Activated CD8-positive, alpha-beta memory T cell treated with anti-CD3 and anti-CD28 coated beads for 48 hours (primary cell): ENCODE measurements at regions not wholly inside any gene's neighbourhood (a gene's known extent, or its start where the extent isn't known, plus 50 kb on each side); places are given as distances from the start of the nearest gene placed in this dataset.

Experiments
- DNase-seq, 3 experiments: peaks; one replicate each; pipeline ENCODE4 v3.0.0-alpha.2; 2020; ENCODE audit warnings: low read depth in 2 of 3, low spot score in 2 of 3

- no peak for DNase-seq
Observed at GRCh38 chr6:166014966-166015365, 152.7 kb downstream of the TBXT start.

DNA sequence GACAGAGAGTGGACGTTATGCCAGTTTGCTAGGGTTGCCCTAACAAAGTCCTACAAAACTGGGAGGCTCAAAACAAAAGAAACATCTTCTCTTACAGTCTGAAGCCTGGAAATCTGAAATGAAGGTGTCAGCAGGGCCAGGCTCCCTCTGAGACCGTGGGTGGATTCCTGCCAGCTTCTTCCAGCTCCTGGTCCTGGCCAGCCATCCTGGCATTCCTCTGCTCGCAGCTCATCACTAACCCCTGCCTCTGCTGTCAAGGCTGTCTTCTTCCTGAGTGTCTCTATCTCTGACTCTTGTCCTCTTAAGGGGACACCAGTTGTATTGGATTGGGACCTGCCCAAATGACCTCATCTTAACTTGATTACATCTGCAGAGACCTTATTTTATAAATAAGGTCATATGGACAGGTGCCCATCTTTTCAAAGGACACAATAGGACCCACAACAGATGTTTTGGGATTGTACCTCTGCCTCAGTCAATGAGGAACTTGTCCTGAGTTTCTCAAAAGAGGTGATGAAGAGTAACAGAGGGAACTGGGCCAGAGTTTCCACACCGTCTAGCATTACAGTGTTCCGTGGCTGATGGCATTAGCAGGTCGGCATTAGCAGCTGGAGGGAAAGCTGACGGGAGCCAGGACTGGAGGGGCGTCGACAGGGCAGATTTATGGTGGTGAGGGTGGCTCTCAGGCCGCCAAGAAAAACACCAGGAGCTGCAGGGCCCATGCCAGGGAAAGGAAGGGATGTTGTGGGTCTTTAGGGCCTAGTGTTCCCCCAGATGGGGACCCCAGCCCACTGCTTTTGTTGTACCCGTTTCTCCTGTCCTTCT is 157.3 kb downstream of the TBXT start:
- DNase-seq = no peak

DNA sequence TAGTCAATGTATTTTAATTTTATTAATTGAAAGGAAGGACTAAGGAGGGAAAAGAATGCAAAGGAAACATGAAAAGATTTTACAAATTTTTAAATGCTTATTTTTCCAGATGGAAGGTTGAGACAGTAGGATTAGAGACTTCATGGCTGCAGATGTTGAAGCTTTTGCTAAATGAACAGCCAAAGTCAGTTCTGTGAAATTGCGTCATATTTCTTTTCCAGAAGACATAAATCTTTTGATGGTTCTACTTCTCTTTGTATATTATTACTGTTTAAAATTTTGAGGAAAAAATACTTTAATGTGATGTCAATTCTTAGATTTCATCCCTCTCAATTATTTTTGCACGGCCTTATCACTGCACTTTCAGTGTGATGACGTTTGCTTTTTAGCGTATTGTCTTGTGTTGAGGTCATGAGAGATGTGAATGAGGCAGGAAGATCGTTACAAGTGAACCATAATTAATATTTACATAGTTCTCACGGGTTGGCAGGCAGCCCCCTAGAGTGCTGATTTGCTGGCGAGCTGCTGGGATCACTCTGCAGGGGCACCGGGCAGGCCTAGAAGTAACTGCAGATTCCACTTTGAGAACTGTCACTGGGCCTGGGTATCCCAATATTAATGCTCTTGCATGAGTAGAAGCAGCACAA is 158.1 kb downstream of the TBXT start:
- no peak for DNase-seq

DNA sequence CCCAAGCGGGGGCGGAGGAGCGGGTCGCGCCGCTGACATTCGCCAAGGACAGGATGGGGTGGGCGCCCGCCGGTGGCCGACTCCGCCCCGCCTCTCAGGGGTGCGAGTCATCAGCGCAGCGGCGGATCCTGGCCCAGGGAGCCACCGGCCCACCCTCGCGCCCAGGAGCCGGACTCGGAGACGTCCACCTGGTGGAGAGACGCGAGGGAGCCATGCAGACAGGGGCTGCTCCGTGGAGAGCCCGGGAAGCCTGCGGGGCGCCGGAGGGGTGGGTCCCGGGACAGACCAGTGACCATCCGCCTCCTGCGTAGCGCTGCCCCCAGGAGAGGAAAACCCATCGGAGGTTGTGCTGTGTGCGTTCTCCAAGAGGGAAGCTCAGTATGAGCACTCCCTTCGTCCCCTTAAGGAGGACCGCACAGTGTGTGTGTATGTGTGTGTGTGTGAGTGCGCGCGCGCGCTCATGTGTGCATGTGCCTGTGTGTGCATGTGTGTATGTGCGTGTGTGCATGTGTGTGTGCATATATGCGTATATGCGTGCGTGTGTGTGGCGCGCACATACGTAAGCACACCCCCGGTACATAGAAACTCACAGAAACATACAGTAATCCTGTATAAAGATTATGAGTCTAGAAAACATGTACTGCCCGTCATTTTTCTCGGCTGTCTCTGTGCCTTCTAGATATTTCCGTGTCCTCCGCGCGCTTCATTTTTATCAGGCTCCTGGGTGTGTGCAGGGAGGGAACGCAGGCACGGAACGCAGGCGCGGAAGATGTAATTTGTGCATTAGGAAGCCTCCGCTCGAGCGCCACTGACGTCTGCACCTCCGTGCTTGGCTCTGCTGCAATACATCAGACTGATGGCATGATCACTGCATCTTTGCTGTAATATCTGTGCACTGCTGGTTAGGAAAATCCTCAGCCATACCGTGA is 158.9 kb downstream of the TBXT start:
- DNase-seq = no peak

- no peak for DNase-seq
Observed at GRCh38 chr6:166007349-166008263, 160.0 kb downstream of the TBXT start.

GRCh38 chr6:166006900-166007301 is 160.8 kb downstream of the TBXT start:
- DNase-seq = no peak

DNA sequence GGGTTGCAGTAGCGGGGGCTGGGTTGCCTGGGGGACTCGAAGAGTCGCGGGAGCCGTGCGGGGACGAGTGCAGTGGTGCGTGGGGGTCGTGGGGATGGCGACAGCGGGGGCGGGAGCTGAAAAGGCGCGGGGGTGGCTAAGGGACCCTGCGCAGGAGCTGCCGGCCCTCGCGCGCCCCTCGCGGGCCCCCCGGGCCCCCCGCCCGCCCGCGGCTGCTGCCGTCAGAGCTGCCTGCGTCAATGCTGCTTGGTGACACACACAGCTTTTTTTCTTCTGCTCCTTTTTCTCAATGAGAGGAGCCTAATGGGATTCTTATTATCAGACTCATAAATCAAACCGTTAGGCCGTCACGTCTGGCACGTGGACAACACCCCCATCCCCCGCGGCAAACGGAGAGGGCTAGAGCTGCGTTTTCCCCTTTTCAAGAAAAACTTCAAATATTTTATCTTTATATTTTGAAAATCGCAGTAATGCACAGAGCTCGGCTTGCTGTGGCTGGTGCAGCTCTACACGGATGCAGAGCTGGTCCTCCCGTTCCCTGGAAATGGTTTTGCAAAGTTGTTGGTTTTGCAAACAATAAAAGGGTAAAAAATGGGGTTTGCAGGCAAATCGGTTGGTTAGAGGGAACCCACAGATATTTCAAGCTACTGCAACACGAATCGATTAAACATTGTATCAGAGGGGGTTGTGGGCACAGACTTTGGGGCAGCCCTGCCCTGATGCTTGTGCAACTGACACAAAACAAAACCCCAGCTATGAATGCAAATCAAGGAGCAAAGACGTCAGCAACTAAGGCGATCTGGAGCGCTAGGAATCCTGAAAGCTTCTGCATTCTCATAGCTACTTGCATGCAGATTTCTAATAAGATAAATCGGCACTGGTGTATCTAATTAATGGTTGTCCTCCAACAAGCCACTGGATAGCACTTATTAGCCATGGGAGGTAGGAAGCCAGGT is 161.4 kb downstream of the TBXT start:
- no peak for DNase-seq

DNA sequence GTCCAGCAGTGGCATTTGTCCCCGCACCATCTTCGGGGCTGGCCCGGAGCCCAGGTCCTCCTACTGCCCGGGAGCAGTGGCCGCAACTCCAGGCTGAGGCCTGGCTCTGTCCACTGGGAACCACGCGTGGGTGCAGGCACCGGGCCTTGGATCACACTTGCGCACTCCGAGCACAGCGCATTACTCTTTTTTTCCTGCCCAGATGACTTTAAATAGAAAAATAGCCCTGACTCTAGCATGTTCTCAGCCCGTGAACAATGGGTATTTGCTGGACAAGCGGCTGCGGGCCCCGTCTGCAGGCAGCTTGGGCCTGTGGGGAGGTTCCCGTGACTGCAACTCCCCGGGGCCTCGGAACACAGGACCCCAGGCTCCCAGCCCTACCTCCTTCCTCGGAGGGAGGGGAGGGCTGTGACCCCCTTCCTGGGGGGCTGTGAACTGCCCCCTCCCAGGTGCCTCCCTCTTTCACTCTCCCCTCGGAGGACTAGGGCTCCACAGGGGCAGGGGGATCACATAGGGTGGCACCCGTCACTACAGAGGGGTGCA is 162.2 kb downstream of the TBXT start:
- DNase-seq = no peak

DNA sequence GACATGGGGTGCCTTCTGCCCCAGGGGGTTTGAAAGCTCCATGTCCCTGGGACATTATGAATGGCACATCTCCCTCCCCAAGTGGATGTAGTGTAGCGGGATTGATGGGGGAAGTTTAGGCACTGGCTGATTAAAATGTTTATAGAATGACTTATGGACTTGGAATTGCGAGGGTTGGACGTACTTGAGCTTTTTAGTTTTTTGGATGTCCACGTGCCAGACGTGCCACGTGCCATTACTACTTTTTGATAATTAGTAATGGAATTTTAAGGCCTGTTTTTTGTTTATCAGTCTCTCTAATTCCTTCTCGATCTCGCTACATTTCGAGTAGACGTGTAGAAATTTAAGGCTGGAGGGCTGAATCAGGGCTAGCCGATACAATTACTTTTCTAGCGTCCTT is 162.8 kb downstream of the TBXT start:
- DNase-seq = no peak

DNA sequence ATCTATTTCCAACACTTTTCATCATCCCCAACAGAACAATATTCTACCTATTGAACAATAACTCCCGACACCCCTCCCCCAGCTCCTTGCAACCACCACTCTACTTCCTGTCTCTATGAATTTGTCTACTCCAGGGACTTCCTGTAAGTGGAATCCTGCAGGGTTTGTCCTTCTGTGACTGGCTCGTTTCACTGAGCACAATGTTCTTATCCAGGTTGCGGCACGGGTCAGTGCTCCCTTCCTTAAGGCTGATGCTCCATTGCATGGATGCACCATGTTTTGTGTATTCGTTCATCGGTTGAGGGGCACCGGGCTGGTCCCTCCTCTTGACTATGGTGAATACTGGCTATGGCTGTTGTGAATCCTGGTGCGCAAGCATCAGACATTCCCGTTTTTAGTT is 163.2 kb downstream of the TBXT start:
- no peak for DNase-seq

GRCh38 chr6:166003569-166003968 is 164.1 kb downstream of the TBXT start:
- DNase-seq = no peak

- no peak for DNase-seq
Observed at GRCh38 chr6:166001359-166001758, 166.3 kb downstream of the TBXT start.

DNA sequence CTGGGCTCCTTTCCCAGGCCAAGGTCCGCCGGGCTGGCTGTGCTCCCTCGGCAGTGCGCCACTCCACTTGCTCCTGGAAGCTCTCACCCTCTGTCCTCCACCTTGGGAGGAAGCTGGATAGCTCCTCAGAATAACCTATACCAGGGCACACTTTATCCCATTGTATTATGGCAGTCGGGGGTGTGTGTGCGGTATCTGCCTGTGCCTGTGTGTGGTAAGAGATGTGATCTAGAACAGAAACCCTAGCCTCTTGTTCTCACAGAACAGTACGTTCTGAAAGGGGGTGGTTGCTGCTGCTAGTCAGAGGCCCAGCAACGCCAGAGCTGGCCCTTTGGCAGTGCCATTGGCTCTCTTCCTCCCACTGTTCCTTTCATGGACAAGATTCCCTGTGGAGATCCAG is 168.4 kb downstream of the TBXT start:
- DNase-seq = no peak

DNA sequence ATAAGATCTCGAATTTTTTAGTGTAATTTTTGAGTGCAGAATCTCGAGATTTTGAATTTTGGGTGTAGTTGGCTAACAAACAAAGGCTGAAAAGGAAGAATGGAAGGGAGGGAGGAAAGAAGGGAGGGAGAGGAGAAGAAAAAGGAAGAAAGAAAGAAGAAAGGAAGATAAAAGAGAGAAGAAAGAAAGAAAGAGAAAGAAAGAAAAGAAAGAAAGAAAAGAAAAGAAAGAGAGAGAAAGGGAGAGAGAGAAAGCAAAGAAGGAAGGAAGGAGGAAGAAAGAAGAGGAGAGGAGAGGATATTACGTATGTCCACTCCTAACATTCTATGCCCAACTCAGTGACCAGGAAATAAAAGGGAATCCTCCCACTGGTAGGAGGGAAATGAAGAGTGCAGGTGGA is 169.6 kb downstream of the TBXT start:
- DNase-seq = no peak

- DNase-seq = no peak
Observed at GRCh38 chr6:165991341-165991740, 176.3 kb downstream of the TBXT start.

GRCh38 chr6:165990216-165990615 is 177.4 kb downstream of the TBXT start:
- no peak for DNase-seq

DNA sequence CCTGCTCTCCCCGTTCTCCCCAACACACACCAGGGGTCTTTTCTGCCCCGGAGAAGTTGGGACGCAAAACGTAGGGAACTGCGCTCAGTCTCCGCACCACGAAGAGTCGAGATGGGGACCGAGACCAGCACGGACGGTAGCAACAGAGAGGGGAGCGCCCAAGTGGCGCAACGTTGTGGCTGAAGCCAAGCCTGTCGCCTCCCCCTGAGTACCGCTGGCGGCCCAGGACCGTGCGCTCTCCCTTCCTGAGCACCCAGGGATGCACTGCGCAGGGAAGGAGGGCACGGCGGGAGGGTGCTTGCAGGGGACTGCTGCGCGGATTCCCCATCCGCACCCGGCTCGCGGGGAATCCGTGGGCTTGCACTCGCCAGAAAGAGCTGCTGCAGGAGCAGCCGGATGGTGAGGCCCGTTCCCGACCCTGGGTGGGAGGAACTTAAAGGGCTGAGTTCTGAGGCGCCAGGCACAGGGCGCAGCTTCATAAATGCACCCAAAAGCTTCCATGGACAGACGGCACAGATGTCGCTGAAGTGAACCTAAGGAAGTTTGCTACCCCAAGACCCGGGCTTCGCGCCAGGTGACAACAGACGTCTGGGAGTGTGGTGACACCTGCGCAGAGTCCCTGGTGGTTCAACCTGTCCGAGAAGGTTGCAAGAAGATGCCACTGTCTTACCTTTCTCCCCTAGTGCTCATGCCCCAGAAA is 178.7 kb downstream of the TBXT start:
- DNase-seq = no peak

- DNase-seq = no peak
Observed at GRCh38 chr6:165988302-165988756, 179.3 kb downstream of the TBXT start.
